ENCODE measurements at regions not wholly inside any gene's neighbourhood (a gene's known extent, or its start where the extent isn't known, plus 50 kb on each side); places are given as distances from the start of the nearest gene placed in this dataset.

GRCh38 chr2:14424478-14425390 lies 207.8 kb upstream of the LRATD1 start:
- no peak for TF ChIP-seq CTCF (IDR thresholded peaks at IDR 0.05; ENCODE audit: insufficient read depth, low read length, poor library complexity, severe bottlenecking)
- H3K4me3 ChIP-seq (ENCODE audit: low read depth, low read length) = no peak overlapping the region
- no peaks in the 10 kb centered on the region for H3K36me3 ChIP-seq (ENCODE audit: control insufficient read depth, insufficient read depth, low read length)
- DNase-seq (ENCODE audit: low read depth) = no peak
- H3K27me3 ChIP-seq (ENCODE audit: control insufficient read depth, insufficient read depth, low read length) = no peaks in the 10 kb centered on the region

GRCh38 chr2:14425869-14426268 lies 206.6 kb upstream of the LRATD1 start:
- Histone ChIP-seq H3K4me3 (ENCODE audit: low read depth, low read length) (no peak overlapping the region), H3K36me3 (ENCODE audit: control insufficient read depth, insufficient read depth, low read length) (no peaks in the 10 kb centered on the region), H3K27me3 (ENCODE audit: control insufficient read depth, insufficient read depth, low read length) (no peaks in the 10 kb centered on the region)
- no peak for TF ChIP-seq CTCF (IDR thresholded peaks at IDR 0.05; ENCODE audit: insufficient read depth, low read length, poor library complexity, severe bottlenecking)
- DNase-seq (ENCODE audit: low read depth) = no peak

- no peak for TF ChIP-seq CTCF (IDR thresholded peaks at IDR 0.05; ENCODE audit: insufficient read depth, low read length, poor library complexity, severe bottlenecking)
- no peak for DNase-seq (ENCODE audit: low read depth)
- Histone ChIP-seq H3K27me3 (ENCODE audit: control insufficient read depth, insufficient read depth, low read length) (no peaks in the 10 kb centered on the region), H3K4me3 (ENCODE audit: low read depth, low read length) (no peak overlapping the region), H3K36me3 (ENCODE audit: control insufficient read depth, insufficient read depth, low read length) (no peaks in the 10 kb centered on the region)
These were observed 204.5 kb upstream of the LRATD1 start for GRCh38 chr2:14428056-14428455.

GRCh38 chr2:14433946-14434495 lies 198.5 kb upstream of the LRATD1 start:
- no peak for TF ChIP-seq CTCF (IDR thresholded peaks at IDR 0.05; ENCODE audit: insufficient read depth, low read length, poor library complexity, severe bottlenecking)
- Histone ChIP-seq H3K36me3 (ENCODE audit: control insufficient read depth, insufficient read depth, low read length) (no peaks in the 10 kb centered on the region), H3K4me3 (ENCODE audit: low read depth, low read length) (no peak overlapping the region), H3K27me3 (ENCODE audit: control insufficient read depth, insufficient read depth, low read length) (no peaks in the 10 kb centered on the region)
- no peak for DNase-seq (ENCODE audit: low read depth)

GRCh38 chr2:14445670-14446069 lies 186.8 kb upstream of the LRATD1 start:
- no peak overlapping the region for H3K4me3 ChIP-seq (ENCODE audit: low read depth, low read length)
- no peak for DNase-seq (ENCODE audit: low read depth)
- no peaks in the 10 kb centered on the region for H3K36me3 ChIP-seq (ENCODE audit: control insufficient read depth, insufficient read depth, low read length)
- no peak for TF ChIP-seq CTCF (IDR thresholded peaks at IDR 0.05; ENCODE audit: insufficient read depth, low read length, poor library complexity, severe bottlenecking)
- no peaks in the 10 kb centered on the region for H3K27me3 ChIP-seq (ENCODE audit: control insufficient read depth, insufficient read depth, low read length)

Measured in kidney epithelial cell (primary cell).